Stimulated activated CD8-positive, alpha-beta memory T cell treated with anti-CD3 and anti-CD28 coated beads, Interleukin-7, amount 100 ng/mL, for 4 hours (primary cell): ENCODE measurements at regions not wholly inside any gene's neighbourhood (a gene's known extent, or its start where the extent isn't known, plus 50 kb on each side); places are given as distances from the start of the nearest gene placed in this dataset.

ENCODE experiments used
- DNase-seq, 2 donors: peaks; one replicate each; pipeline ENCODE4 v3.0.0-alpha.2; 2020; ENCODE audit warnings: low read depth in 2 of 2

DNA sequence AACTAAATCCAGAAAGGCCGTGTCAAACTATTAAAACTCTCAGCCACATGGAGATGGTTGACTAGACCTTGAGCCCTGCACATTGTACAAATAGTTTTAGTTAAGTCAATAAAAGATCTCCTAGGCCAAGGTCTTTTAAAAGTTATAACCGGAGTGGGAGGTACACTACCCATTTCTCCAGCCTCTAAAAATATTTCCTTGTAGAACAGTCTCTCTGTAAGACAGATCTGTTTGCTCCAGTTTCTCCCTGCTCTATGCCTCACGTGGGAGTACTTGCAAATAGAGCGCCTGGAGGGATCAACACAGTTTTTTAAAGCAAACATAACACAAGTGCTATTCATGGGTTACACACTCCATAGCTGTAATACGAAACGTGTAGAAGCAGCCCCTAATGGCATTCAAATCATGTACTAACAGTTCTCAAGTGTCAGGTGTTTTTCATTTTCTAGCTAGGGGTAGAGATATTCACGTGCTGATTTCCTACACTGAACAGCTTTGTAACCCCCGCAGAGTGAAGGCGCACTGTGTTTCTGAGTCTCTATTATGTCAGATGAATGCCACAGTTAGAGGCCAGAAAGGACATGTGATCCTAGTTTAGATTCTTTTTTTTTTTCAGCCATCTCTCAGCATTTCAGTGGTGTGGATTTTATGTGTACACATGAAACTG is 703.4 kb upstream of the GRAMD2B start:
- DNase-seq, result no peak

DNA sequence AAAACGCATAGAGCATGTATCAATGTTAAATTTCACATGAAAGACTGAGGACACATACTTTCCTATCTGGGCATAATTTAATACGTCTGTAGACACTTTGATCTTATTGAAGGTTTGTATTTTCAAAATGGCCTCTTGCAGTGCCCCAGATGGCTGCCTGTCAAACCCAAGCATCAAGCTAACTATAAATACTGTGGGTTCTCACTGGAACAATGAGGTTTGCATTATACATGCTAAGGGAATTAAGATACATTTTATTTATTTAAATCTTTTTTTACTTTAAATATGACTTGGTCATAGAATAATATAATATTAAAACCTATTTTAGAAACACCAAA is 702.9 kb upstream of the GRAMD2B start:
- no peak for DNase-seq

DNA sequence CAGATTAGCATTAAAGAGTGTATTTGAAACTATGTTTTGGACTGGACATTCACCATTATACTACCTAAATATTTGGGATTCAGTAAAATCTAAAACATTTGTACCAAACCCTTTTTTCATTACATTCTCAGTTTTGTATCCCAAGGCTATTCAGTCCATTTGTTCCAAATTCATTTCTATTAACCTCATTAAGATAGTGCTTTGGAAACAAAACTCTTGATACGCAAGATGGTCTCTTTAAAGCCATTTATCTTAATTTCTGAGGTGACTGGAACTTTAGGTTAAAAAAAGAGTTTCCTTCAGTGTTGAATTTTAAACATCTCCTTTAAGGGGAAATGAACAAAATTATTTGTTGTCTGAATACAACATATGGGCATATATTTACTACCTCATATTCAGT is 702.5 kb upstream of the GRAMD2B start:
- no peak for DNase-seq

DNA sequence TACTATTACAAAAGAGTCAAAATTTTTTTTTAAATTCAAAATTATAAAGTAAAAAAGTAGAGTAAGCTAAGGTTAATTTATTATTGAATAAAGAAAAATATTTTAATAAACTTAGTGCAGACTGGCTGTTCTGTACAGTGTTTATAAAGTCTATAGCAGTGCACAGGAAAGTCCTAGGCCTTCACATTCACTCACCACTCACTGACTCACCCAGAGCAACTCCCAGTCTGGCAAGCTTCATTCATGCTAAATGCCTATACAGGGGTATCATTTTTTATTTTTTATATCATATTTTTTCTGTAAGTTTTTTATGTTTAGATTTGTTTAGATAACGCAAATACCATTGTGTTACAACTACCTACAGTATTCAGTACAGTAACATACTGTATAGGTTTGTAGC is 700.7 kb upstream of the GRAMD2B start:
- no peak for DNase-seq

DNA sequence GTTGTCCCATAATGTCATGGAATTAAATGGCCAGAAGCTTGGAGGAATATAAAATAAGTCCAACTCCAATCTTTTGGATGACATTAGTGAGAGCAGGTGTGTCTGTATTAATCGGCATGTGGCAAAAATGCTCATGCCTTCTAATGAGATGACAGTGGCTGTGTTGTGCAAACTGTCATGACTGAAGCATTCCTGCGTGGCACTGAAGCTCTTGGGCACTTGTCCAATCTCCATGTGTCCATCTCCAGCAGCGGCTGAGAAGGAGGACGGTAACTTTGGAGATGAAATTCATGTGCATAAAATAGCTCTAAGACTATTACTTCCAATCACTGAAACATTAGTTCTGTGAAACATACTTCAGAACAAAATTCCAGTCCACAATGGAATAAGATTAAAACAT is 697.5 kb upstream of the GRAMD2B start:
- no peak for DNase-seq

DNA sequence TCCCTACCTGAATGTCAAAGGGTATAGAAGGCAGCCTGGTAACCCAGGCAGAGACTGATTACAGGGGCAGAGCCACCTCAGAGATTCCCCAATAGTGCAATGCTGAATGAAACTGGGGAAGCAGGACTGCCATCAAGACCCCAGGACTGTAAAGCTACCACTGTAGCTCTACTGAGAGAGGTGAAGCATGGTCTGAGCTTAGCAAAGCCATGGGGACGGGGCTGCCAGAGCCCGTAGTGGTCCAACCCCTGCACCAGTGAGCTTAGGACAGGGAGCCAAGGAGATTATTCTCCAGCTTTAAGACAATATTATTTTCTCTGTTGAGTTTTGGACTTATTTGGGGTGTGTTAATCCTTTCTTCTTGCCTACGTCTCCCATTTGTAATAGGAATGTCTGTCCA is 679.3 kb upstream of the GRAMD2B start:
- no peak for DNase-seq

DNA sequence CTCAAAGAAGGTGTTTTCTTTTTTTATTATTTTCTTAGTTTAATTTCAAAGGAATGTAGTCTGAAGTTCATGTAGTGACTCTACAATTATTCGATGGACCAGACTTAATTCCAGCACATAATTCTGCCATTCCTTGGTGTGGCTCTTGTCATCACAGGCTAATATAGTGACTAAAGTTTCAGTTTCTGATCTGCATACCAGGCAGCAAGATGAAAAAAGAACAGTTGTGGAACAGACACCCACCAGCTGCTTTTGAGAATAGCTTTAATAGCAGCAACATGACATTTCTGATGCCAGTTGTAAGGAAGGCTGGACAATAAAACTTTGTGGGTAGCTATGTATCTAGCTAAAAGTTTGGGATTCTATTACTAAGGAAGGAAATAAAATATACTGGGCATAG is 676.3 kb upstream of the GRAMD2B start:
- DNase-seq, result no peak

GRCh38 chr5:125750147-125750860 is 672.9 kb upstream of the GRAMD2B start:
- no peak for DNase-seq

DNA sequence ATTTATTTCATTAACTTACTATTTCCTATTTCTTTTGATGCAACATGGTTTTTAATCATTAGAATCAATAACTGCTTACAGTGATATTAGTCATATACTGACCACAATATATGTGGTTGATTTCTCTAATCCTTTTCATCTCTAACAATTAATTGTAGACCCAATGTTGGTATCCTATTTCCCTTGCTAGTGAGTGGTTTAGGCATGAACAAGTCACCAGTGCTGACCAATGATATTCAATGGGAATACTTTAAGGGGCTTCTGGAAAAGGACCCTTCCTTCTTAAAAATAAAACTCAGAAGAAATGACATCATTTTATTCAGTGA is 672.4 kb upstream of the GRAMD2B start:
- no peak for DNase-seq

- no peak for DNase-seq
Observed at GRCh38 chr5:125756456-125756855, 666.8 kb upstream of the GRAMD2B start.

- DNase-seq, result no peak
Observed at GRCh38 chr5:125766706-125767105, 656.5 kb upstream of the GRAMD2B start.

DNA sequence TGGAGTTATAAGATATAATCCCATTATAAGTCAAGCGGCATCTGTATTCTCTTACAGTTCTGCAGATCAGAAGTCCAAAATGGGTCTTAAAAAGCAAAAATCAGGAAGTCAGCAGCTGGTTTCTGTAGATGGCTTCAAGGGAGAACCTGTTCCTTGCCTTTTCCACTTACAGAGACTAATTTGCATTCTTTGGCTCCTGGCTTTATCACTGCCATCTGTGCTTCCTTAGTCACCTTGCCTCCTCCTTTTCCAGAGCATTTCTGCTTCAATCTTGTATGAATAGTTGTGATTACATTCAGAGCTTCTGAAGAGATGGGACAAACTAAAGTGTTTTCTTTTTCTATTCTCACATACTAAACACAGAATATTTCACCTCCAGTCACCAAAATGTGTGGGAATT is 647.3 kb upstream of the GRAMD2B start:
- no peak for DNase-seq

DNA sequence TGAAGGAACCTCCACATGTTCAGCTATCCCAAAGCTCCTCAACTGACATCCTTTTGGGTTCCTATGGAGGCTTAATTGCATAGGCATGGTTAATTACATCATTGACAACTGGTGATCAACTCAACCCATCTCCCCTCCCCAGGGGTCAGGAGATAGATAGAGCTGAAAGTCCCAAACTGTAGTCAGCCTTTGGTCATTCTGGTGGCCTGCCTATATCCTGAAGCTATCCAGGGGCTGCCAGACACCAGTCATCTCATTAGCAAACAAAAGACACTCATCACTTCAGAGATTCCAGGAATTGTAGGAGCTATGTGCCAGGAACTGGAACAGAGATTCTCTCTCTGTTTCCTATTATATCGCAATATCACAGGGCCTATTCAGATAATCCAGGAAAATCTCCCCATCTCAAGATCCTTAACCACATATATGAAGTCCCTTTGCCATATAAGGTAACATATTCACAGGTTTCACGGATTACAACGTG is 646.5 kb upstream of the GRAMD2B start:
- no peak for DNase-seq

DNA sequence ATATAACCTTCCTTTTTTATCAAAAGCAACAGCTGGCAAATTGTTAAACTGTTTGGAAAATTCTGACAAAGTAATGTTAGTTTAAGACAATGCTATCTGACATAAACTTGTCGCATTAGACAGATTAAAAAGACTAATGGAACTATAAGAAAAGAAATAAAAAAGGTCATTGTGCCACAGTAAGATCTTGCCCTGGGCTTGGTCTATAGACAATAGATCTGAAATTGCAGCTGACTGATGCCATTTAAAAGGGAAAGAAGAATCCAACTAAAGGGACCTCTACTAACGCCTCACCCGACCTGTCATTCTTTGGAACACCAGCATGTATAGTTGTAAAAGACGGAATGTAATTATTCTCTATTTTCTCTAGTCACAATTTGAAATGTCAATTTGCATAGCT is 644.4 kb upstream of the GRAMD2B start:
- DNase-seq, result no peak

GRCh38 chr5:125785407-125785806 is 637.8 kb upstream of the GRAMD2B start:
- no peak for DNase-seq

GRCh38 chr5:125786021-125786420 is 637.2 kb upstream of the GRAMD2B start:
- DNase-seq, result no peak

GRCh38 chr5:125793470-125793869 is 629.7 kb upstream of the GRAMD2B start:
- DNase-seq, result no peak

DNA sequence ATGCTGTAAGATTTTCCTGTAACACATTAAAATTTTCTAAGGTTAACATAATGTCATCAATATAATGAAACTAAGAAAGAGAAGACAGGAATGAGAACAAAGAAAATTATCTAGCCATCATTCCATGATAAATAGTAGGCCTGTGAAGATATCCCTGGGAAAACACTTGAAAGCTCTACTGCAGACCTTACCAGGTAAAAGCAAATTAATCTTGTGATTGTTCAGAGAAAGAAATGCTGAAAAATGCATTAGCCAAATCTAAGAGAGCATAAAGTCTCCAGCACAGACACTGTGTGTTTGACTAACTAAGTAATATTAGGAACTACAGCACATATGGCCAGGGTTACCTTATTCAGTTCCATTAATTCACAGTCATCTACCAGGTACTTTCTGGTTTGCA is 628.3 kb upstream of the GRAMD2B start:
- DNase-seq, result no peak

DNA sequence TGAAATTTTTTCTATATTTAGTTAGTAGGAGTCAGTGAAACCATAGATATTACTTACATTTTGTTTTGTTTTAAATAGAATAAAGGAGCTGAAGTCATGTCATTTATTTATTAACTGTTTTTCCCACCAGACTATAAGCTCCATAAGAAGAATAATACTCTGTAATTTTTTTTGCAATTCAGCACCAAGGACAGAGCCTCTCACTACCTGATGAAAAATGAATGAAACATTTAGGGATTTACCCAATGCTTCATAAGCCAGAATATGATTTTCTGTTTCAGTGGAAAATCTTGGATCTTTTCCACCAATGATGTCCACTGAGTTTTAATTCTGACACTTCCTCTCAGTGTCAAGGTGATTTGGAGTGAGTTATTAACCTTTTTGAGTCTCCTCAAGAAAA is 624.9 kb upstream of the GRAMD2B start:
- no peak for DNase-seq

- DNase-seq, result no peak
Observed at GRCh38 chr5:125812651-125813050, 610.6 kb upstream of the GRAMD2B start.

- DNase-seq, result no peak
Observed at GRCh38 chr5:125813221-125813974, 609.8 kb upstream of the GRAMD2B start.

GRCh38 chr5:125814119-125814518 is 609.1 kb upstream of the GRAMD2B start:
- DNase-seq, result no peak

GRCh38 chr5:125823572-125823971 is 599.6 kb upstream of the GRAMD2B start:
- no peak for DNase-seq
